ENCODE measurements at regions not wholly inside any gene's neighbourhood (a gene's known extent, or its start where the extent isn't known, plus 50 kb on each side); places are given as distances from the start of the nearest gene placed in this dataset.
A peak's percentile ranks its signal among the peaks of the same experiment; 100 is the strongest.

DNA sequence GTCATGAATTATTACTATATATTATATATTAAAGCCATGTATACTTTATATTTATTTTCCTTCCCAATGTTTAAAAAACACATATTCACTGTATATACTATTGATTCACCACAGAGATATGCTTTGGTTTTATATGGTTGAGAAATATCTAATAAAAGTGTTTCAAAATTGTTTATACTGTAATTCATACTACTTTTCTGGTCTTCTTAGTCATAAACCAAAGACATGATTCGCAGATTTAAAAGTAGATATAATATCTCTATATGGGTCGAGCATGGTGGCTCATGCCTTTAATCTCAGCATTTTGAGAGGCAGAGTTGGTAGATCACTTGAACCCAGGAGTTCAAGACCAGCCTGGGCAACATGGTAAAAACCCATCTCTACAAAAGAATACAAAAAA is 738.4 kb downstream of the USP25 start:
- no peak for TF ChIP-seq CTCF (IDR thresholded peaks at IDR 0.05; ENCODE audit: control extremely low read depth, extremely low read depth)
- DNase-seq (no peak), ATAC-seq (ENCODE audit: insufficient read depth, low FRiP score) (no peak)
- Histone ChIP-seq H3K4me3 (no peak overlapping the region), H3K36me3 (ENCODE audit: control insufficient read depth in 4 of 4, insufficient read depth in 4 of 4, low read length in 4 of 4) (no peaks in the 10 kb centered on the region), H3K9ac (ENCODE audit: insufficient read depth in 1 of 2, low read length in 2 of 2) (no peak overlapping the region), H3K4me1 (ENCODE audit: control insufficient read depth in 5 of 5, insufficient read depth in 5 of 5, low read length in 5 of 5) (peaks cover 0 to 15% (median 0%) of the 10 kb centered on the region in 5 donors), H3K27ac (ENCODE audit: low read depth in 1 of 2, low read length in 1 of 2) (no peak overlapping the region), H3K9me3 (ENCODE audit: control insufficient read depth in 4 of 4, insufficient read depth in 3 of 4, low read length in 3 of 4) (peaks cover 0 to 3% (median 0%) of the 10 kb centered on the region in 4 donors), H3K27me3 (ENCODE audit: control insufficient read depth in 3 of 3, insufficient read depth in 3 of 3, low read length in 2 of 3) (no peaks in the 10 kb centered on the region)
- 65 to 90% methylated on average over 2 of the region's 2 CpGs for WGBS, 2 donors

DNA sequence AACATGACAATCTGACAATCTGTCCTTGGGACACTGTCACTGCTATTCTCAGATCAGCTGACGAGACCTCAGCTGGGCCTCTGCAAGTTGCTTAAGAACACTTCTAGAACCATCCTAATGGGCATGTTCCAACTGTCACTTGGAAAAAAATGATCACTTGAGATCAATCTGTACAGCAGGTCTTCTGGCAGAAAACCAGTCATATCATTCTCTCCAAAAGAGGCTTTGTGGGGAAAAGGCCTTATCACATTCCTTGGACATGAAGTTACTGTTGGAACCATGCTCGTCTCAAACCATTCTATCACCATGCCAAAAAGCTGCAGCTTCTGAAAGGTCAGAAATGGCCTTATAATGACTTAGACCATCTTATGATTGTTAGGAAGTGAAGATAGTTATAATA is 744.2 kb downstream of the USP25 start:
- H3K9ac ChIP-seq (ENCODE audit: insufficient read depth in 1 of 2, low read length in 2 of 2) = no peak overlapping the region
- peak; percentile 20 to 79 (median 69) for DNase-seq
- H3K9me3 ChIP-seq (ENCODE audit: control insufficient read depth in 4 of 4, insufficient read depth in 3 of 4, low read length in 3 of 4) = no peaks in the 10 kb centered on the region
- 60 to 73% methylated on average over 2 of the region's 2 CpGs for WGBS, 2 donors
- no peak for TF ChIP-seq CTCF (IDR thresholded peaks at IDR 0.05; ENCODE audit: control extremely low read depth, extremely low read depth)
- H3K36me3 ChIP-seq (ENCODE audit: control insufficient read depth in 4 of 4, insufficient read depth in 4 of 4, low read length in 4 of 4) = no peaks in the 10 kb centered on the region
- H3K4me1 ChIP-seq (ENCODE audit: control insufficient read depth in 5 of 5, insufficient read depth in 5 of 5, low read length in 5 of 5) = peaks cover 0 to 30% (median 11%) of the 10 kb centered on the region in 5 donors
- H3K27me3 ChIP-seq (ENCODE audit: control insufficient read depth in 3 of 3, insufficient read depth in 3 of 3, low read length in 2 of 3) = no peaks in the 10 kb centered on the region
- H3K4me3 ChIP-seq = no peak overlapping the region
- peak overlapping the region in 1 of 2 donors; percentile 72 for H3K27ac ChIP-seq (ENCODE audit: low read depth in 1 of 2, low read length in 1 of 2)
- no peak for ATAC-seq (ENCODE audit: insufficient read depth, low FRiP score)

GRCh38 chr21:16476056-16476825 is 746.5 kb downstream of the USP25 start:
- H3K4me3 ChIP-seq = no peak overlapping the region
- H3K4me1 ChIP-seq (ENCODE audit: control insufficient read depth in 5 of 5, insufficient read depth in 5 of 5, low read length in 5 of 5) = peaks cover 0 to 30% (median 11%) of the 10 kb centered on the region in 5 donors
- DNase-seq (peak in 2 of 3 donors; percentile 52 to 69), ATAC-seq (ENCODE audit: insufficient read depth, low FRiP score) (no peak)
- peak overlapping the region in 1 of 2 donors; percentile 29 for H3K27ac ChIP-seq (ENCODE audit: low read depth in 1 of 2, low read length in 1 of 2)
- WGBS, 2 donors = 60 to 70% methylated on average over 2 of the region's 2 CpGs
- H3K9ac ChIP-seq (ENCODE audit: insufficient read depth in 1 of 2, low read length in 2 of 2) = peak overlapping the region in 1 of 2 donors; percentile 11
- H3K9me3 ChIP-seq (ENCODE audit: control insufficient read depth in 4 of 4, insufficient read depth in 3 of 4, low read length in 3 of 4) = peaks cover 0 to 4% (median 1%) of the 10 kb centered on the region in 4 donors
- TF ChIP-seq CTCF (IDR thresholded peaks at IDR 0.05; ENCODE audit: control extremely low read depth, extremely low read depth) = no peak
- no peaks in the 10 kb centered on the region for H3K27me3 ChIP-seq (ENCODE audit: control insufficient read depth in 3 of 3, insufficient read depth in 3 of 3, low read length in 2 of 3)
- no peaks in the 10 kb centered on the region for H3K36me3 ChIP-seq (ENCODE audit: control insufficient read depth in 4 of 4, insufficient read depth in 4 of 4, low read length in 4 of 4)

All from lung (tissue), 11 donors.